ENCODE measurements at regions not wholly inside any gene's neighbourhood (a gene's known extent, or its start where the extent isn't known, plus 50 kb on each side); places are given as distances from the start of the nearest gene placed in this dataset.
"Not testable (repeated sequence)": the region's sequence is repeated elsewhere in the genome, so short reads cannot be mapped to it uniquely, and the experiment has no call there.

DNA sequence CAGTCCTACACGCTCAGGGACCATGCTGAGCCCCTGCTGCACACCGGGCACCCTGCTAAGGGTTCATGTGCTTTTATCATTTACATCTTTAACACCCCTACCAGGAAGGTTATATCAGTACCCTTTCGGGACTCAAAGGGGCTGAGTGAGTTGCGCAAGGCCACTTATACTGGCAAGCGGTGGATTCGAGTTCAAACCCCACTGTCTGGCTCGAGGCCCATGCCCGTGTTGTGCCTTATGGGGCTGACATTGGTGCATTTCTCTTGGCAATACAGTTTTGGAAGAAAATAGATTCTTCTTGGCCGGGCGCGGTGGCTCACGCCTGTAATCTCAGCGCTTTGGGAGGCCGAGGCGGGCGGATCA, 69.5 kb upstream of the MAP4K4 start:
- H2AFZ ChIP-seq (ENCODE audit: low read length): no peak overlapping the region
- DNase-seq (ENCODE audit: low read depth in 2 of 2): no peak
- no peak overlapping the region for H3K27ac ChIP-seq (ENCODE audit: insufficient read depth, low read length)
- H3K4me2 ChIP-seq (ENCODE audit: extremely low read depth, insufficient read depth, low read length): no peak overlapping the region
- TF ChIP-seq, protein P1, sequence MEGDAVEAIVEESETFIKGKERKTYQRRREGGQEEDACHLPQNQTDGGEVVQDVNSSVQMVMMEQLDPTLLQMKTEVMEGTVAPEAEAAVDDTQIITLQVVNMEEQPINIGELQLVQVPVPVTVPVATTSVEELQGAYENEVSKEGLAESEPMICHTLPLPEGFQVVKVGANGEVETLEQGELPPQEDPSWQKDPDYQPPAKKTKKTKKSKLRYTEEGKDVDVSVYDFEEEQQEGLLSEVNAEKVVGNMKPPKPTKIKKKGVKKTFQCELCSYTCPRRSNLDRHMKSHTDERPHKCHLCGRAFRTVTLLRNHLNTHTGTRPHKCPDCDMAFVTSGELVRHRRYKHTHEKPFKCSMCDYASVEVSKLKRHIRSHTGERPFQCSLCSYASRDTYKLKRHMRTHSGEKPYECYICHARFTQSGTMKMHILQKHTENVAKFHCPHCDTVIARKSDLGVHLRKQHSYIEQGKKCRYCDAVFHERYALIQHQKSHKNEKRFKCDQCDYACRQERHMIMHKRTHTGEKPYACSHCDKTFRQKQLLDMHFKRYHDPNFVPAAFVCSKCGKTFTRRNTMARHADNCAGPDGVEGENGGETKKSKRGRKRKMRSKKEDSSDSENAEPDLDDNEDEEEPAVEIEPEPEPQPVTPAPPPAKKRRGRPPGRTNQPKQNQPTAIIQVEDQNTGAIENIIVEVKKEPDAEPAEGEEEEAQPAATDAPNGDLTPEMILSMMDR (conservative IDR thresholded peaks at IDR 0.05 in 1 of 2, IDR thresholded peaks at IDR 0.05 in 1 of 2; ENCODE audit: low read depth in 1 of 2, low read length in 2 of 2): no peak
- no peak for TF ChIP-seq EZH2 (IDR thresholded peaks at IDR 0.05; ENCODE audit: low read length, missing control alignments)
- no peaks in the 10 kb centered on the region for H3K9me3 ChIP-seq (ENCODE audit: control insufficient read depth, insufficient read depth, low read depth, low read length)
- no peaks in the 10 kb centered on the region for H3K27me3 ChIP-seq (ENCODE audit: control insufficient read depth, insufficient read depth, low read length)
- no peaks in the 10 kb centered on the region for H3K36me3 ChIP-seq (ENCODE audit: control insufficient read depth, insufficient read depth, low read length)
- no peak overlapping the region for H3K9ac ChIP-seq (ENCODE audit: insufficient read depth, low read length)
- H4K20me1 ChIP-seq (ENCODE audit: control insufficient read depth, extremely low read depth, insufficient read depth, low read length): no peaks in the 10 kb centered on the region
- no peaks in the 10 kb centered on the region for H3K4me1 ChIP-seq (ENCODE audit: control insufficient read depth, extremely low read depth, insufficient read depth, low read length)
- no peaks in the 10 kb centered on the region for H3K79me2 ChIP-seq (ENCODE audit: control insufficient read depth, insufficient read depth, low read length)
- no peak overlapping the region for H3K4me3 ChIP-seq (replicated peaks in 1 of 4; ENCODE audit: control extremely low read depth in 1 of 4, insufficient read depth in 1 of 4, low read depth in 3 of 4, low read length in 4 of 4)

DNA sequence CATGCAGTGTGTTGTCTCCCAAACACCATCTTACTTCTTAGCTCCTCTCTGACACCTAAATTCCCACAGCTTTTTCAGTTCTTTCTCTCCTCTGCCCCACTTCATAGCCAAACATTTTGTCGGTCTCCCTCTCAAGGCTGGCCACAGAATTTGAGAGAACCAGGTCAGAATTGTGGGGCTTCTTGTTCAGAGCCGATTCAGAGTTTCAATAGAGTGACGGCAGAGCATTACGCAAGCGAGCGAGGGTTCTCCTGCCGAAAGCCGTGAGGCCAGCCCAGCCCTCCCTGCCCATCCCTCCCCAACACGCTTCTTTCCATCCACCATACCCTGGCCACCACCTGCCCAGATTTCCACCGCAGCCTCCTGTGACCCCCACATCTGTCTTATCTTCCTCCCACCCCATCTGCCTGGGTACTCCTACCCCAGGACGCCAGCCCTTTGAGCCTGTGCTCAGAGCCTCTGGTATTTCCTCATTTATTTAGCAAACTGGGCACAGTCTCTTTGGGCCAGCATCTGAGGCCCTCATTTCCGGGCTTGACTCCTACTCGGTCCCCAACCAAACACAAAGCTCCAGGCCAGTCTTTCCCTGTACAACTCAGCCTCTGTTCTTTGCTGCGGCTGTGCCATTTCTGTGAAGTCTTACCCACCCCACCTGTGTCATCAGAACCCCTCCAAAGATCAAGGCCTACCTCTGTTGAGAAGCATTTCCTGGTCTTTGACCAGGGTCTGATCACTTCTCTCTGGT, 70.0 kb upstream of the MAP4K4 start:
- Histone ChIP-seq H3K27ac (ENCODE audit: insufficient read depth, low read length) (no peak overlapping the region), H3K27me3 (ENCODE audit: control insufficient read depth, insufficient read depth, low read length) (no peaks in the 10 kb centered on the region), H3K79me2 (ENCODE audit: control insufficient read depth, insufficient read depth, low read length) (no peaks in the 10 kb centered on the region), H3K4me2 (ENCODE audit: extremely low read depth, insufficient read depth, low read length) (no peak overlapping the region), H3K9ac (ENCODE audit: insufficient read depth, low read length) (no peak overlapping the region), H3K4me3 (replicated peaks in 1 of 4; ENCODE audit: control extremely low read depth in 1 of 4, insufficient read depth in 1 of 4, low read depth in 3 of 4, low read length in 4 of 4) (no peak overlapping the region), H3K4me1 (ENCODE audit: control insufficient read depth, extremely low read depth, insufficient read depth, low read length) (no peaks in the 10 kb centered on the region), H4K20me1 (ENCODE audit: control insufficient read depth, extremely low read depth, insufficient read depth, low read length) (no peaks in the 10 kb centered on the region), H3K9me3 (ENCODE audit: control insufficient read depth, insufficient read depth, low read depth, low read length) (no peaks in the 10 kb centered on the region), H3K36me3 (ENCODE audit: control insufficient read depth, insufficient read depth, low read length) (no peaks in the 10 kb centered on the region), H2AFZ (ENCODE audit: low read length) (no peak overlapping the region)
- DNase-seq (ENCODE audit: low read depth in 2 of 2): no peak
- no peak for TF ChIP-seq EZH2 (IDR thresholded peaks at IDR 0.05; ENCODE audit: low read length, missing control alignments)
- TF ChIP-seq, protein P1 (conservative IDR thresholded peaks at IDR 0.05 in 1 of 2, IDR thresholded peaks at IDR 0.05 in 1 of 2; ENCODE audit: low read depth in 1 of 2, low read length in 2 of 2): no peak

DNA sequence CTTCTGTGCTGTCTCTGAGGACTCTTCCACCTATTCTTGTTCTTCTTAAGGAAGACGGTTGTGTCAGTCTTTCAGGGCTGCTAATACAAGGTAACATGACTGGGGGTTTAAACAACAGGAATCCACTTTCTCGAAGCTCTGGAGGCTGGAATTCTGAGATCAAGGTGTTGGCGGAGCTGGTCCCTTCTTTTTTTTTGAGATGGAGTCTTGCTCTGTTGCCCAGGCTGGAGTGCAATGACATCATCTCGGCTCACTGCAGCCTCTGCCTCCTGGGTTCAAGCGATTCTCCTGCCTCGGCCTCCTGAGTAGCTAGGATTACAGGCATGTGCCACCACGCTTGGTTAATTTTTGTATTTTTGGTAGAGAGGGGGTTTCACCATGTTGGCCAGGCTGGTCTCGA, 71.7 kb upstream of the MAP4K4 start:
- H3K9ac ChIP-seq (ENCODE audit: insufficient read depth, low read length); DNase-seq (ENCODE audit: low read depth in 2 of 2); H3K4me2 ChIP-seq (ENCODE audit: extremely low read depth, insufficient read depth, low read length); H3K36me3 ChIP-seq (ENCODE audit: control insufficient read depth, insufficient read depth, low read length); H3K4me1 ChIP-seq (ENCODE audit: control insufficient read depth, extremely low read depth, insufficient read depth, low read length); H2AFZ ChIP-seq (ENCODE audit: low read length); H3K27ac ChIP-seq (ENCODE audit: insufficient read depth, low read length); H4K20me1 ChIP-seq (ENCODE audit: control insufficient read depth, extremely low read depth, insufficient read depth, low read length); H3K79me2 ChIP-seq (ENCODE audit: control insufficient read depth, insufficient read depth, low read length); H3K9me3 ChIP-seq (ENCODE audit: control insufficient read depth, insufficient read depth, low read depth, low read length); H3K4me3 ChIP-seq (replicated peaks in 1 of 4; ENCODE audit: control extremely low read depth in 1 of 4, insufficient read depth in 1 of 4, low read depth in 3 of 4, low read length in 4 of 4); H3K27me3 ChIP-seq (ENCODE audit: control insufficient read depth, insufficient read depth, low read length): not testable (repeated sequence)

Data from fibroblast of lung (primary cell).